ENCODE measurements at regions not wholly inside any gene's neighbourhood (a gene's known extent, or its start where the extent isn't known, plus 50 kb on each side); places are given as distances from the start of the nearest gene placed in this dataset.
"Not testable (repeated sequence)": the region's sequence is repeated elsewhere in the genome, so short reads cannot be mapped to it uniquely, and the experiment has no call there.

GRCh38 chr20:57987659-57988058, 240.8 kb downstream of the ANKRD60 start:
- H3K4me3 Mint-ChIP-seq = no peak overlapping the region
- H3K4me1 Mint-ChIP-seq = peaks cover 8% of the 10 kb centered on the region
- H3K27me3 Mint-ChIP-seq = peaks cover 15% of the 10 kb centered on the region
- no peaks in the 10 kb centered on the region for H3K36me3 Mint-ChIP-seq (ENCODE audit: low read depth)
- ATAC-seq (no peak), DNase-seq (no peak)
- no peak overlapping the region for H3K27ac Mint-ChIP-seq
- H3K9me3 Mint-ChIP-seq = no peaks in the 10 kb centered on the region

GRCh38 chr20:57986666-57987065, 241.8 kb downstream of the ANKRD60 start:
- DNase-seq (no peak), ATAC-seq (no peak)
- Mint-ChIP-seq H3K4me1 (peaks cover 7% of the 10 kb centered on the region), H3K9me3 (no peaks in the 10 kb centered on the region), H3K27me3 (peaks cover 12% of the 10 kb centered on the region), H3K4me3 (no peak overlapping the region), H3K27ac (no peak overlapping the region), H3K36me3 (ENCODE audit: low read depth) (no peaks in the 10 kb centered on the region)

- no peaks in the 10 kb centered on the region for H3K9me3 Mint-ChIP-seq
- H3K36me3 Mint-ChIP-seq (ENCODE audit: low read depth) = no peaks in the 10 kb centered on the region
- no peak overlapping the region for H3K4me3 Mint-ChIP-seq
- peaks cover under 1% of the 10 kb centered on the region for H3K4me1 Mint-ChIP-seq
- DNase-seq (no peak), ATAC-seq (no peak)
- H3K27ac Mint-ChIP-seq = no peak overlapping the region
- peaks cover 12% of the 10 kb centered on the region for H3K27me3 Mint-ChIP-seq
Observed at GRCh38 chr20:57985278-57985677, 243.2 kb downstream of the ANKRD60 start.

- no peaks in the 10 kb centered on the region for H3K9me3 Mint-ChIP-seq
- no peak overlapping the region for H3K4me3 Mint-ChIP-seq
- no peak overlapping the region for H3K27ac Mint-ChIP-seq
- DNase-seq (no peak), ATAC-seq (no peak)
- H3K4me1 Mint-ChIP-seq = no peaks in the 10 kb centered on the region
- H3K27me3 Mint-ChIP-seq = peaks cover 5% of the 10 kb centered on the region
- no peaks in the 10 kb centered on the region for H3K36me3 Mint-ChIP-seq (ENCODE audit: low read depth)
Observed at GRCh38 chr20:57983082-57983481, 245.4 kb downstream of the ANKRD60 start.

- H3K27me3 Mint-ChIP-seq = peaks cover 5% of the 10 kb centered on the region
- H3K4me3 Mint-ChIP-seq = no peak overlapping the region
- no peak overlapping the region for H3K27ac Mint-ChIP-seq
- no peaks in the 10 kb centered on the region for H3K36me3 Mint-ChIP-seq (ENCODE audit: low read depth)
- no peaks in the 10 kb centered on the region for H3K9me3 Mint-ChIP-seq
- ATAC-seq = no peak
- H3K4me1 Mint-ChIP-seq = no peaks in the 10 kb centered on the region
- DNase-seq = no peak
Observed at GRCh38 chr20:57980506-57980905, 247.9 kb downstream of the ANKRD60 start.

- H3K27ac Mint-ChIP-seq = no peak overlapping the region
- H3K9me3 Mint-ChIP-seq = peaks cover 9% of the 10 kb centered on the region
- H3K4me3 Mint-ChIP-seq = no peak overlapping the region
- peaks cover 5% of the 10 kb centered on the region for H3K27me3 Mint-ChIP-seq
- H3K4me1 Mint-ChIP-seq = no peaks in the 10 kb centered on the region
- ATAC-seq (no peak), DNase-seq (no peak)
- no peaks in the 10 kb centered on the region for H3K36me3 Mint-ChIP-seq (ENCODE audit: low read depth)
Observed at GRCh38 chr20:57977569-57977968, 250.9 kb downstream of the ANKRD60 start.

GRCh38 chr20:57977141-57977540, 251.3 kb downstream of the ANKRD60 start:
- H3K4me3 Mint-ChIP-seq = no peak overlapping the region
- H3K9me3 Mint-ChIP-seq = peaks cover 9% of the 10 kb centered on the region
- H3K36me3 Mint-ChIP-seq (ENCODE audit: low read depth) = no peaks in the 10 kb centered on the region
- H3K4me1 Mint-ChIP-seq = no peaks in the 10 kb centered on the region
- no peak overlapping the region for H3K27ac Mint-ChIP-seq
- ATAC-seq (no peak), DNase-seq (no peak)
- peaks cover 3% of the 10 kb centered on the region for H3K27me3 Mint-ChIP-seq

GRCh38 chr20:57974863-57975262, 253.6 kb downstream of the ANKRD60 start:
- Mint-ChIP-seq H3K27ac (no peak overlapping the region), H3K36me3 (ENCODE audit: low read depth) (no peaks in the 10 kb centered on the region), H3K9me3 (peaks cover 9% of the 10 kb centered on the region), H3K4me1 (no peaks in the 10 kb centered on the region), H3K4me3 (no peak overlapping the region), H3K27me3 (peaks cover 3% of the 10 kb centered on the region)
- ATAC-seq (no peak), DNase-seq (no peak)

- Mint-ChIP-seq H3K4me1 (no peaks in the 10 kb centered on the region), H3K27me3 (peaks cover 6% of the 10 kb centered on the region), H3K4me3 (no peak overlapping the region), H3K36me3 (ENCODE audit: low read depth) (no peaks in the 10 kb centered on the region), H3K9me3 (peaks cover 9% of the 10 kb centered on the region), H3K27ac (no peak overlapping the region)
- ATAC-seq = no peak
- no peak for DNase-seq
Observed at GRCh38 chr20:57973886-57974285, 254.6 kb downstream of the ANKRD60 start.

- H3K27me3 Mint-ChIP-seq; H3K4me1 Mint-ChIP-seq; H3K27ac Mint-ChIP-seq; H3K9me3 Mint-ChIP-seq; H3K36me3 Mint-ChIP-seq (ENCODE audit: low read depth); ATAC-seq; DNase-seq; H3K4me3 Mint-ChIP-seq: not testable (repeated sequence)
Observed at GRCh38 chr20:57971583-57971982, 256.9 kb downstream of the ANKRD60 start.

- Mint-ChIP-seq H3K27me3 (peaks cover 8% of the 10 kb centered on the region), H3K36me3 (ENCODE audit: low read depth) (no peaks in the 10 kb centered on the region), H3K27ac (no peak overlapping the region), H3K4me1 (no peaks in the 10 kb centered on the region), H3K9me3 (peaks cover 9% of the 10 kb centered on the region), H3K4me3 (no peak overlapping the region)
- DNase-seq (no peak), ATAC-seq (no peak)
Observed at GRCh38 chr20:57970856-57971255, 257.6 kb downstream of the ANKRD60 start.

- Mint-ChIP-seq H3K4me1 (no peaks in the 10 kb centered on the region), H3K27ac (no peak overlapping the region), H3K36me3 (ENCODE audit: low read depth) (no peaks in the 10 kb centered on the region), H3K9me3 (peaks cover 8% of the 10 kb centered on the region), H3K4me3 (no peak overlapping the region), H3K27me3 (peaks cover 8% of the 10 kb centered on the region)
- DNase-seq (no peak), ATAC-seq (no peak)
Observed at GRCh38 chr20:57970116-57970515, 258.3 kb downstream of the ANKRD60 start.

GRCh38 chr20:57968120-57968519, 258.3 kb upstream of the PMEPA1 start:
- ATAC-seq (no peak), DNase-seq (no peak)
- H3K27ac Mint-ChIP-seq = no peak overlapping the region
- H3K36me3 Mint-ChIP-seq (ENCODE audit: low read depth) = no peaks in the 10 kb centered on the region
- no peaks in the 10 kb centered on the region for H3K4me1 Mint-ChIP-seq
- H3K4me3 Mint-ChIP-seq = no peak overlapping the region
- H3K27me3 Mint-ChIP-seq = peaks cover 11% of the 10 kb centered on the region
- H3K9me3 Mint-ChIP-seq = no peaks in the 10 kb centered on the region

- Mint-ChIP-seq H3K27ac (no peak overlapping the region), H3K4me1 (no peaks in the 10 kb centered on the region), H3K27me3 (peaks cover 11% of the 10 kb centered on the region), H3K36me3 (ENCODE audit: low read depth) (no peaks in the 10 kb centered on the region), H3K9me3 (no peaks in the 10 kb centered on the region), H3K4me3 (no peak overlapping the region)
- DNase-seq = no peak
- ATAC-seq = no peak
Observed at GRCh38 chr20:57967364-57967763, 257.5 kb upstream of the PMEPA1 start.

- no peaks in the 10 kb centered on the region for H3K4me1 Mint-ChIP-seq
- H3K9me3 Mint-ChIP-seq = no peaks in the 10 kb centered on the region
- ATAC-seq (no peak), DNase-seq (no peak)
- no peak overlapping the region for H3K4me3 Mint-ChIP-seq
- no peak overlapping the region for H3K27ac Mint-ChIP-seq
- no peaks in the 10 kb centered on the region for H3K36me3 Mint-ChIP-seq (ENCODE audit: low read depth)
- H3K27me3 Mint-ChIP-seq = peaks cover 11% of the 10 kb centered on the region
Observed at GRCh38 chr20:57966620-57967019, 256.8 kb upstream of the PMEPA1 start.

GRCh38 chr20:57965441-57965840, 255.6 kb upstream of the PMEPA1 start:
- Mint-ChIP-seq H3K27me3 (peaks cover 11% of the 10 kb centered on the region), H3K27ac (no peak overlapping the region), H3K4me3 (no peak overlapping the region), H3K4me1 (no peaks in the 10 kb centered on the region), H3K9me3 (no peaks in the 10 kb centered on the region), H3K36me3 (ENCODE audit: low read depth) (no peaks in the 10 kb centered on the region)
- no peak for ATAC-seq
- no peak for DNase-seq

Measured in activated naive CD8-positive, alpha-beta T cell treated with anti-CD3 and anti-CD28 coated beads, Interleukin-2, amount 50 U/mL, for 24 hours (primary cell).